Kidney (tissue), 13 donors: ENCODE measurements at regions not wholly inside any gene's neighbourhood (a gene's known extent, or its start where the extent isn't known, plus 50 kb on each side); places are given as distances from the start of the nearest gene placed in this dataset.

Source experiments
- DNase-seq, 5 donors: peaks; one replicate each; pipeline ENCODE4 v3.0.0-alpha.2; 2013 to 2020
- FAIRE-seq: peaks from 2 replicates; lab custom pipeline; 2012; peaks lifted over from hg19 to GRCh38; lab: Jason Lieb, UNC
- H3K27ac ChIP-seq, 2 donors: one replicate each; pipeline ENCODE4 v1.7.0; 2013; ENCODE audit warnings: low read depth in 2 of 2, low read length in 2 of 2, inconsistent platforms in 1 of 2
- H3K27me3 ChIP-seq: one replicate; pipeline ENCODE4 v1.7.1; 2013; ENCODE audit warnings: low read length, inconsistent platforms; ENCODE audit not compliant: control insufficient read depth, insufficient read depth
- H3K36me3 ChIP-seq, 3 donors: one replicate each; pipeline versions ENCODE4 v1.7.0 to v1.7.1; 2013; ENCODE audit warnings: low read length in 3 of 3, control low read depth in 1 of 3, inconsistent platforms in 1 of 3; ENCODE audit not compliant: insufficient read depth in 3 of 3, control insufficient read depth in 2 of 3
- H3K4me1 ChIP-seq, 3 donors: one replicate each; pipeline versions ENCODE4 v1.7.0 to v1.7.1; 2013; ENCODE audit warnings: low read length in 3 of 3, inconsistent platforms in 1 of 3, low read depth in 1 of 3; ENCODE audit not compliant: control insufficient read depth in 2 of 3, insufficient read depth in 2 of 3
- H3K4me3 ChIP-seq, 3 donors: one replicate each; pipeline versions ENCODE4 v1.7.0 to v1.8.1; 2013; ENCODE audit warnings: low read length in 3 of 3, control low read depth in 1 of 3, inconsistent platforms in 1 of 3
- H3K9ac ChIP-seq, 3 donors: one replicate each; pipeline versions ENCODE4 v1.7.0 to v1.7.1; 2013; ENCODE audit warnings: low read length in 3 of 3, control low read depth in 1 of 3, inconsistent platforms in 1 of 3
- H3K9me3 ChIP-seq, 3 donors: one replicate each; pipeline versions ENCODE4 v1.7.0 to v1.7.1; 2013; ENCODE audit warnings: low read length in 3 of 3, control low read depth in 1 of 3, inconsistent platforms in 1 of 3; ENCODE audit not compliant: control insufficient read depth in 2 of 3, insufficient read depth in 1 of 3
- intact Hi-C: fragments of 100-400 bp; cut with DNase I; formaldehyde crosslinking; loops from one replicate; pipeline ENCODE4 v1.11.1; 2022
- TF ChIP-seq, protein P1 (sequence below): IDR thresholded peaks from 3 replicates; pipeline ENCODE4 v1.5.1; 2012; ENCODE audit warnings: mild to moderate bottlenecking, moderate library complexity, borderline replicate concordance; ENCODE audit not compliant: insufficient read depth; ENCODE audit errors: extremely low read depth
- donor health status: control.
- donor health status: control.
- donor health status: control.
- donor health status: control.
- donor health status: control.
- donor health status: DM: yes; HTN: yes; CAD: no.
- donor health status: Normal renal cell carcinoma (clear cell type).

DNA sequence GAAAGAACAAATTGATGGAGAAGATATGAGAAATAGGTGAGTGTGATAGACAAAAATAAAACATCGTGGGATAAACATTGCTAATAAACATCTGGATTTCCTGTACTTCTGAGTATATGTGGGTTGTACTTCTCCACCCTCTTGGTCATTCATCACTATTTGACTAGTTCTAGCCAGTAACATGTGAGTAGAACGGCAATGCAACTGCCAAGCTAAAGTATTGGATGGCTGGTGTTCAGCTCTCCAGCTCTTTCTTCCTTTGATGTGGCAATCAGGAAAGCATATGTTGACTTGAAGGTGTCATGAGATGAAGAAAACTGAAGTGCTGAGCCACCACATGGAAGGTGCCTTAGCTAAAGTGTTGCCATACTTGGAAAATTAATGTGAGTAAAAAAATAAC, 144.9 kb downstream of the SCG2 start:
- H3K36me3 ChIP-seq = no peaks in the 10 kb centered on the region
- no peaks in the 10 kb centered on the region for H3K4me1 ChIP-seq
- DNase-seq = no peak
- H3K9me3 ChIP-seq = no peaks in the 10 kb centered on the region
- TF ChIP-seq, protein P1, sequence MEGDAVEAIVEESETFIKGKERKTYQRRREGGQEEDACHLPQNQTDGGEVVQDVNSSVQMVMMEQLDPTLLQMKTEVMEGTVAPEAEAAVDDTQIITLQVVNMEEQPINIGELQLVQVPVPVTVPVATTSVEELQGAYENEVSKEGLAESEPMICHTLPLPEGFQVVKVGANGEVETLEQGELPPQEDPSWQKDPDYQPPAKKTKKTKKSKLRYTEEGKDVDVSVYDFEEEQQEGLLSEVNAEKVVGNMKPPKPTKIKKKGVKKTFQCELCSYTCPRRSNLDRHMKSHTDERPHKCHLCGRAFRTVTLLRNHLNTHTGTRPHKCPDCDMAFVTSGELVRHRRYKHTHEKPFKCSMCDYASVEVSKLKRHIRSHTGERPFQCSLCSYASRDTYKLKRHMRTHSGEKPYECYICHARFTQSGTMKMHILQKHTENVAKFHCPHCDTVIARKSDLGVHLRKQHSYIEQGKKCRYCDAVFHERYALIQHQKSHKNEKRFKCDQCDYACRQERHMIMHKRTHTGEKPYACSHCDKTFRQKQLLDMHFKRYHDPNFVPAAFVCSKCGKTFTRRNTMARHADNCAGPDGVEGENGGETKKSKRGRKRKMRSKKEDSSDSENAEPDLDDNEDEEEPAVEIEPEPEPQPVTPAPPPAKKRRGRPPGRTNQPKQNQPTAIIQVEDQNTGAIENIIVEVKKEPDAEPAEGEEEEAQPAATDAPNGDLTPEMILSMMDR = no peak
- intact Hi-C loops = no loop called here
- H3K27ac ChIP-seq = no peak overlapping the region
- FAIRE-seq = no peak
- no peak overlapping the region for H3K4me3 ChIP-seq
- H3K27me3 ChIP-seq = no peaks in the 10 kb centered on the region
- no peak overlapping the region for H3K9ac ChIP-seq

DNA sequence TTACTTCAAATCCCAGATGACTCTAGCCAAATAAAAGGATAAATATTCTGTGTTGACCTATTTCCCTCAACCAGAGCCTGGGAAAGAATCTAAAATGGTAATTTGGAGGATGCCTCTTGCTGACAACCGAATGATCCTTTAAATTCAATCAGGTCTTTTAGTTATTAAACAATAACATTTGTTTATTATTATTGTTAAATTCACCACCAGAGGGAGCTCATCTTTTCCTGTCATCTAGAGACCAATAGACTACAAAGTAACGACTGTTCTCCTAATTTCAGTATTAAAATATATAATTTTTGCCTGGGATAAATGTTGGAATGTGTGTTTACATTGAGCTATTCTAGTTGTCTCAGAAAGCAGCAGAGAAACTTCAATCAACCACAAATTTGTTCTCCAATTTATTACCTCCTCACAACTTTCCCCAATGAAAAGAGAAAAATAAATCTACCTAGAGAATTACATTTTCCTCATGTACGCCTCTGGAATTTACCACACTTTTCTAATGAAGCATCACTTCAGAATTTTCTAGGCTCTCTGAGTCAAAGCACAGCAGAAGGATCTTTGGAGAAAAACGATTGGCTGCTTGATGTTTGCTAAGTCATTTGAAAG, 142.7 kb downstream of the SCG2 start:
- no peak overlapping the region for H3K4me3 ChIP-seq
- intact Hi-C loops = no loop called here
- TF ChIP-seq, protein P1 = no peak
- no peak overlapping the region for H3K27ac ChIP-seq
- H3K36me3 ChIP-seq = no peaks in the 10 kb centered on the region
- no peak for FAIRE-seq
- H3K9me3 ChIP-seq = no peaks in the 10 kb centered on the region
- H3K4me1 ChIP-seq = no peaks in the 10 kb centered on the region
- DNase-seq = no peak
- H3K9ac ChIP-seq = no peak overlapping the region
- no peaks in the 10 kb centered on the region for H3K27me3 ChIP-seq

DNA sequence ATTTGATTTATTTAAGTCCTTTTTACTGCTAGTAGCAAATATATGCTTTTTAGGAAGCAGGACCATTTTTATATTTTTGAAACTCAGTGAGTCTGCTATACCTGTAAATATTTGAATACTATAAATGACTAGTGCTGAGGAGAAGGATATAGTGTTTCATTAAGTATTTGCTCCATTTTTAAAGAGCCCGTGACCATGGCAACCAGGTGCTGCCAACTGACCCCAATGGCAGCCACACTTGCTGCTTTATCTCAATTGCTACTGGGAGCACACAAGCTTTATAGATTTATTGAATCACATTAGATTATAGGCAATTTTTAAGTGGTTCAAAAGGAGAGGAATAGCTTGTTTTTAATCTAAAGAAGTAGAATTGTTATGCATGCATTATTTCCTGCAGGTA, 142.0 kb downstream of the SCG2 start:
- DNase-seq = no peak
- Histone ChIP-seq H3K4me3 (no peak overlapping the region), H3K4me1 (no peaks in the 10 kb centered on the region), H3K27me3 (no peaks in the 10 kb centered on the region), H3K27ac (no peak overlapping the region), H3K36me3 (no peaks in the 10 kb centered on the region), H3K9me3 (no peaks in the 10 kb centered on the region), H3K9ac (no peak overlapping the region)
- intact Hi-C loops = no loop called here
- TF ChIP-seq, protein P1 = no peak
- FAIRE-seq = no peak

DNA sequence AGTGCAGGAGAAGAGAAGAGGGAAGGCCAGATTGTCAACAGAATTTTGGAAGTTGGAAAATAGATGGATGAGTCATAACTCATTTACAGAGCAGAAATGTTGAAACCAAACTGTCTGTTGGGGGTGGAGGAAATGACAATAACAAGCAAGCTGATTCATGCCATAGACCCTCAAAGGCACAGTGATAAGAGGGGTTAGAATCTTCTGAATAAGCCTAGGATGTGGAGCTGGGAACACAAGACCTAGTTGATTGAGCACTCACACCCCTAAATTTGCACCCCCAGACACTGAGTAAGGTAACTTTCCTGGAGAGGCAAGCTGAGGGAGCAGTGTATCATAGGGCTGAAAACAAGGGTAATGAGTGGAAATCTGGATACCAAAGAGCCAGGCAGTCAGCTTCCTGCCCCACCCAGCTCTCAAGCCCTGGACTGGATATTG, 141.4 kb downstream of the SCG2 start:
- intact Hi-C loops = no loop called here
- no peaks in the 10 kb centered on the region for H3K9me3 ChIP-seq
- H3K36me3 ChIP-seq = no peaks in the 10 kb centered on the region
- TF ChIP-seq, protein P1 = no peak
- H3K9ac ChIP-seq = no peak overlapping the region
- FAIRE-seq (no peak), DNase-seq (no peak)
- no peaks in the 10 kb centered on the region for H3K27me3 ChIP-seq
- H3K4me3 ChIP-seq = no peak overlapping the region
- no peak overlapping the region for H3K27ac ChIP-seq
- no peaks in the 10 kb centered on the region for H3K4me1 ChIP-seq
